DND-41 (cell line): ENCODE measurements at regions not wholly inside any gene's neighbourhood (a gene's known extent, or its start where the extent isn't known, plus 50 kb on each side); places are given as distances from the start of the nearest gene placed in this dataset.

Experiments
- ATAC-seq: fragments of 200-7000 bp; cut with Tn5 transposase; 3 replicates; pipeline ENCODE4 v1.9.1; 2021; ENCODE audit warnings: low read depth; ENCODE audit not compliant: insufficient read depth
- DNase-seq: peaks from one replicate; pipeline ENCODE4 v3.0.0-alpha.2; 2020
- H2AFZ ChIP-seq: 2 replicates; pipeline ENCODE4 v1.6.0; 2012; ENCODE audit warnings: low read depth, low read length
- H3K27ac ChIP-seq: 2 replicates; pipeline ENCODE4 v1.5.1; 2012; ENCODE audit warnings: low read length, inconsistent platforms
- H3K27me3 ChIP-seq: fragments of 200-600 bp; sonication (generic); 2 replicates; pipeline ENCODE4 v1.6.0; 2012; ENCODE audit warnings: low read length, mild to moderate bottlenecking, inconsistent platforms; ENCODE audit not compliant: insufficient read depth, poor library complexity
- H3K36me3 ChIP-seq: 2 replicates; pipeline ENCODE4 v1.5.1; 2012; ENCODE audit warnings: low read length, inconsistent platforms; ENCODE audit not compliant: insufficient read depth
- H3K4me1 ChIP-seq: 2 replicates; pipeline ENCODE4 v1.5.1; 2012; ENCODE audit warnings: mild to moderate bottlenecking, low read length; ENCODE audit not compliant: insufficient read depth
- H3K4me2 ChIP-seq: 2 replicates; pipeline ENCODE4 v1.6.0; 2012; ENCODE audit warnings: mild to moderate bottlenecking, moderate library complexity, low read length, inconsistent platforms; ENCODE audit not compliant: insufficient read depth
- H3K4me3 ChIP-seq, 2 experiments: fragments of 200-600 bp in 1 of 2; shearing (Covaris generic) in 1 of 2; 2 replicates each; pipeline ENCODE4 v1.5.1; 2012 to 2016; ENCODE audit warnings: inconsistent platforms in 2 of 2, low read length in 2 of 2, mild to moderate bottlenecking in 2 of 2, low read depth in 1 of 2, moderate library complexity in 1 of 2
- H3K79me2 ChIP-seq: 2 replicates; pipeline ENCODE4 v1.6.0; 2012; ENCODE audit warnings: low read length, inconsistent platforms; ENCODE audit not compliant: insufficient read depth
- H3K9ac ChIP-seq: 2 replicates; pipeline ENCODE4 v1.6.0; 2012; ENCODE audit warnings: low read depth, mild to moderate bottlenecking, inconsistent platforms, low read length, moderate library complexity
- H3K9me3 ChIP-seq: 2 replicates; pipeline ENCODE4 v1.5.1; 2012; ENCODE audit warnings: low read length, moderate library complexity, mild to moderate bottlenecking, inconsistent platforms; ENCODE audit not compliant: insufficient read depth, severe bottlenecking
- H4K20me1 ChIP-seq: 2 replicates; pipeline ENCODE4 v1.6.0; 2012; ENCODE audit warnings: low read length; ENCODE audit not compliant: insufficient read depth
- EZH2 ChIP-seq: IDR thresholded peaks from 3 replicates; pipeline ENCODE4 v1.6.1; 2012; ENCODE audit warnings: borderline replicate concordance, low read depth, mild to moderate bottlenecking, moderate library complexity, low read length, inconsistent platforms; ENCODE audit not compliant: severe bottlenecking
- TF ChIP-seq, protein P1 (sequence below): IDR thresholded peaks from 2 replicates; pipeline ENCODE4 v1.5.1; 2012; ENCODE audit warnings: borderline replicate concordance, low read length, moderate library complexity, mild to moderate bottlenecking; ENCODE audit not compliant: poor library complexity, severe bottlenecking; ENCODE audit errors: extremely low read depth

DNA sequence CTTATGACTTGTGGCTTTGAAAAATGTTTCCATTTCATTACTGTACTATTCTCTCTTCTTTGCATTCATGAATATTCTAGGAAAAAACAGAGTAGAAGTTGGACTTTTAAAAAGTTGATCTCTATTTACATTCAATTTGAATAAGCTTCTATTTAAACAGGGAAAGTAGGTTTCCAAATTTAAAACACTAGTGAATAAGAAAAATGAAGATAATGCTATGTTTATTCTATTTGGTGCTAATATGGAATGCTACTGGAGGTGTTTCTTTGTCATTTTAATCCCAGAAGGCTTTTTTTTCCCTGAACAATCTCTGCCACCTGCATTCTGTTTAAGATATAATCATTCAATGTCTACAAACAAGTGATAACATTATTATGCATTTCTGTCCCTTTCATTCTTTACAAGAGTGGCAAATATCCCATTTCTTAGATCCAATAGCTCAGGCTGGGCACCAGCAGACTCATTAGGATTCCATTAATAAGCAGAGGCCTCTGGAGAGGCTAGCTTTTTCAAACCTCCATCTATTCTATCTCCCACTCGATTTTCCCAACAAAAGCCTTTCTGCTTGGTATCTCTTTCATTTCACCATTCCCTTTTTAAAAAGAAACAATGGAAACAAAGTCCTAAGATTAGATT is 1001.6 kb upstream of the CDH8 start:
- TF ChIP-seq EZH2, result no peak
- TF ChIP-seq, protein P1, sequence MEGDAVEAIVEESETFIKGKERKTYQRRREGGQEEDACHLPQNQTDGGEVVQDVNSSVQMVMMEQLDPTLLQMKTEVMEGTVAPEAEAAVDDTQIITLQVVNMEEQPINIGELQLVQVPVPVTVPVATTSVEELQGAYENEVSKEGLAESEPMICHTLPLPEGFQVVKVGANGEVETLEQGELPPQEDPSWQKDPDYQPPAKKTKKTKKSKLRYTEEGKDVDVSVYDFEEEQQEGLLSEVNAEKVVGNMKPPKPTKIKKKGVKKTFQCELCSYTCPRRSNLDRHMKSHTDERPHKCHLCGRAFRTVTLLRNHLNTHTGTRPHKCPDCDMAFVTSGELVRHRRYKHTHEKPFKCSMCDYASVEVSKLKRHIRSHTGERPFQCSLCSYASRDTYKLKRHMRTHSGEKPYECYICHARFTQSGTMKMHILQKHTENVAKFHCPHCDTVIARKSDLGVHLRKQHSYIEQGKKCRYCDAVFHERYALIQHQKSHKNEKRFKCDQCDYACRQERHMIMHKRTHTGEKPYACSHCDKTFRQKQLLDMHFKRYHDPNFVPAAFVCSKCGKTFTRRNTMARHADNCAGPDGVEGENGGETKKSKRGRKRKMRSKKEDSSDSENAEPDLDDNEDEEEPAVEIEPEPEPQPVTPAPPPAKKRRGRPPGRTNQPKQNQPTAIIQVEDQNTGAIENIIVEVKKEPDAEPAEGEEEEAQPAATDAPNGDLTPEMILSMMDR, result no peak

GRCh38 chr16:63018581-63019223 is 982.5 kb upstream of the CDH8 start:
- ATAC-seq (no peak), DNase-seq (no peak)
- Histone ChIP-seq H3K4me3 (no peak overlapping the region), H3K4me2 (no peak overlapping the region), H2AFZ (no peak overlapping the region), H4K20me1 (no peaks in the 10 kb centered on the region), H3K9me3 (no peaks in the 10 kb centered on the region), H3K27me3 (no peaks in the 10 kb centered on the region), H3K4me1 (no peaks in the 10 kb centered on the region), H3K9ac (no peak overlapping the region), H3K27ac (no peak overlapping the region), H3K79me2 (no peaks in the 10 kb centered on the region), H3K36me3 (no peaks in the 10 kb centered on the region)
- no peak for TF ChIP-seq EZH2
- TF ChIP-seq, protein P1, result no peak

More for the DNA sequence above, 1001.6 kb upstream of the CDH8 start:
- Histone ChIP-seq H3K79me2 (no peaks in the 10 kb centered on the region), H3K4me2 (no peak overlapping the region), H3K36me3 (no peaks in the 10 kb centered on the region), H3K27me3 (no peaks in the 10 kb centered on the region), H3K9me3 (no peaks in the 10 kb centered on the region), H3K4me3 (no peak overlapping the region), H4K20me1 (no peaks in the 10 kb centered on the region), H3K27ac (no peak overlapping the region), H3K9ac (no peak overlapping the region), H3K4me1 (no peaks in the 10 kb centered on the region), H2AFZ (no peak overlapping the region)
- no peak for ATAC-seq
- no peak for DNase-seq

DNA sequence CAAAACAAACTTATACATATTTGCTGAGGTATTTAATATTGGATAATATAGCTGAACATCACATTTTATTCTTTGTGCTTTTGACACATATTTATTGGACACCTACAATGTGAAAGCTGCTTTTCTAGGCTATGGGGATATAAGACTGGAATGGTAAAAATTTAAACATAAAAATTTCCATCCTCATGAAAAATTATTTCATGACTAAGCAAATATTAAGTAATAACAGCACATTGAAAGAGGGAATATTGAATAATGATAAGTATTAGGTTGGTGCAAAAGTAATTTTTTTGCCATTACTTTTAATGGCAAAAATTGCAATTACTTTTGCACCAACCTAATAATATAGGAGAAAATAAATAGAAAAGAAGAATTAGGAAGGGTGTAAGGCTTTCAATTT is 972.5 kb upstream of the CDH8 start:
- no peak for ATAC-seq
- TF ChIP-seq, protein P1, result no peak

DNA sequence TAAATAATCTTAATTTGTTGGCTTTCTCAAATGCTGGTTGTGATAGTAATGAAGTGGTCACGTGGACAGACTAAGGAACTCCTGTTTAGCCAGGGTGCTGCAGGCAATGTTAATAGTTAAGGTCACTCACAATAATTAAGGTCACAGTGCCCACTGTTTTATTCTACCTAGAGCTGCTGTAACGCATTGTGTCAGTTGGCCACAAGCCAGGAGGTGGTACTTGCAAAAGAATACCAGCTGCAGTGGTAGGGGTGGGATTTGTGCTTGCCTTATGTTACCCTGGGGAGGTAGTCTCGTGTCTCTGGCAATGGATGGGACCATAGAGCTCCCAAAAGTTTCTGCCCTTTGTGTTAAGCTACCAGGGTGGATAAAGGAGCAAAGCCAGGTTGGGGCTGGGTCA is 969.1 kb upstream of the CDH8 start:
- DNase-seq (no peak), ATAC-seq (no peak)
- Histone ChIP-seq H2AFZ (no peak overlapping the region), H3K27ac (no peak overlapping the region), H3K79me2 (no peaks in the 10 kb centered on the region), H3K9ac (no peak overlapping the region), H3K27me3 (no peaks in the 10 kb centered on the region), H4K20me1 (no peaks in the 10 kb centered on the region), H3K9me3 (peaks cover 4% of the 10 kb centered on the region), H3K36me3 (no peaks in the 10 kb centered on the region), H3K4me2 (no peak overlapping the region), H3K4me1 (no peaks in the 10 kb centered on the region), H3K4me3 (no peak overlapping the region)
- TF ChIP-seq EZH2, result no peak
- TF ChIP-seq, protein P1, result no peak

More for the DNA sequence above, 972.5 kb upstream of the CDH8 start:
- peaks cover 2% of the 10 kb centered on the region for H3K9me3 ChIP-seq
- no peak overlapping the region for H3K4me2 ChIP-seq
- no peaks in the 10 kb centered on the region for H3K36me3 ChIP-seq
- no peak overlapping the region for H3K9ac ChIP-seq
- no peak overlapping the region for H2AFZ ChIP-seq
- no peaks in the 10 kb centered on the region for H3K27me3 ChIP-seq
- H4K20me1 ChIP-seq, result no peaks in the 10 kb centered on the region
- DNase-seq, result no peak
- no peak overlapping the region for H3K27ac ChIP-seq
- no peaks in the 10 kb centered on the region for H3K4me1 ChIP-seq
- H3K4me3 ChIP-seq, result no peak overlapping the region
- H3K79me2 ChIP-seq, result no peaks in the 10 kb centered on the region
